SK-N-MC (cell line): ENCODE measurements at regions not wholly inside any gene's neighbourhood (a gene's known extent, or its start where the extent isn't known, plus 50 kb on each side); places are given as distances from the start of the nearest gene placed in this dataset.

Source experiments
- DNase-seq: peaks from one replicate; pipeline ENCODE4 v3.0.0-alpha.2; 2011; ENCODE audit warnings: low read depth, low spot score
- H3K27ac ChIP-seq: fragments of 200-600 bp; sonication (generic); 2 replicates; pipeline ENCODE4 v1.5.1; 2016; ENCODE audit warnings: mixed run types
- H3K36me3 ChIP-seq: fragments of 200-600 bp; sonication (generic); 2 replicates; pipeline ENCODE4 v1.6.1; 2017; ENCODE audit warnings: antibody characterized with exemption, low read length, mixed read lengths; ENCODE audit not compliant: insufficient read depth
- H3K4me3 ChIP-seq: fragments of 200-600 bp; sonication (generic); 2 replicates; pipeline ENCODE4 v1.5.1; 2016
- H3K9ac ChIP-seq: fragments of 200-600 bp; sonication (generic); 2 replicates; pipeline ENCODE4 v1.8.0; 2017; ENCODE audit warnings: mixed run types, mixed read lengths; ENCODE audit not compliant: insufficient read length
- H3K9me3 ChIP-seq: fragments of 200-600 bp; sonication (generic); 2 replicates; pipeline ENCODE4 v1.6.1; 2017; ENCODE audit warnings: low read depth, mild to moderate bottlenecking, antibody characterized with exemption, low read length, moderate library complexity, mixed read lengths
- EZH2 ChIP-seq: fragments of 200-600 bp; sonication (generic); IDR thresholded peaks from one replicate; pipeline ENCODE4 v1.6.1; 2017; ENCODE audit warnings: antibody characterized with exemption
- FOXP2 ChIP-seq: optimal IDR thresholded peaks from 2 replicates; pipeline ENCODE3; 2011; ENCODE audit warnings: mild to moderate bottlenecking, moderate library complexity; ENCODE audit not compliant: insufficient read depth; ENCODE audit errors: extremely low read length, control extremely low read depth
- POLR2AphosphoS5 ChIP-seq: IDR thresholded peaks from 2 replicates; pipeline ENCODE4 v1.6.1; 2012; ENCODE audit warnings: mild to moderate bottlenecking, low read depth, low read length, borderline replicate concordance

- H3K9me3 ChIP-seq, result no peaks in the 10 kb centered on the region
- no peak for TF ChIP-seq POLR2AphosphoS5
- no peak for TF ChIP-seq FOXP2
- DNase-seq, result no peak
- no peak overlapping the region for H3K4me3 ChIP-seq
- H3K9ac ChIP-seq, result no peak overlapping the region
- H3K27ac ChIP-seq, result no peak overlapping the region
- no peaks in the 10 kb centered on the region for H3K36me3 ChIP-seq
Observed at GRCh38 chr7:130990178-130990832, 256.3 kb upstream of the KLF14 start.

GRCh38 chr7:130993671-130994365, 259.8 kb upstream of the KLF14 start:
- H3K36me3 ChIP-seq, result no peaks in the 10 kb centered on the region
- no peak overlapping the region for H3K27ac ChIP-seq
- H3K4me3 ChIP-seq, result no peak overlapping the region
- no peak for DNase-seq
- TF ChIP-seq POLR2AphosphoS5 (no peak), EZH2 (no peak), FOXP2 (no peak)
- H3K9me3 ChIP-seq, result no peaks in the 10 kb centered on the region
- H3K9ac ChIP-seq, result no peak overlapping the region

DNA sequence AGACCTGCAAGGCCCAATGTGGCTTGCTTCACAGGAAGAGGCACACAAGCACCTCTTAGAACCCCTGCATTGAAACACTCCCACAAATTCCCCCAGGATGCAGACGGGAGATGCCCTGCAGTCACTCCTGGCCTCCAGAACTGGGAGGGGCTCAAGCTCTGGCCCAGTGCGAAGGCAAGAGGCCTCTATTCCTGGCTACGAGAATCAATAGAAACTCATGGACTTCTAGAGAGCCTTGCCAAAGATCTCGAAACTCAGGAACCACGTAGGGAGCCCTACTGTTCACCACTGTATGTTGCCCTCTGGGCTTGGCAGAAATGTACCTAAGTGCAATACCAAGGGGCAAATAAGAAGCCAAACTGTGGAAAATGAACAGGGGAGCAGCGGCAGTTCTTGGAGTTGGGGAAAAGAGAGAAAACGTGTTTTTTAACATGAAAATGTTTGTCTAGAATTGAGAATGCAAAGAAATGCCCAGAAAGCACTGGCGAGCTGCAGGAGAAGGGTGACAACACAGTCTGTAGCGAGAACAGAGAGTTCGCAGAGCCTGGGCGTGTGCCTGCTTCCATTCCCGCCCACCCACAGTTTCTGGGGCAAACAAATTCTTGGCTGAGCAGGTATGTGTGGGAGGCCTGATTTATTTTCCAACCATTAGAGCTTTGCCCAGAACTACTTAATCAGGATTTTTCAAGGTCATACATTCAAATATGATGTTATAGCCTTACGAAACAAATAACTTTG, 260.5 kb upstream of the KLF14 start:
- no peak for TF ChIP-seq EZH2
- TF ChIP-seq POLR2AphosphoS5, result no peak
- no peak for TF ChIP-seq FOXP2
- peak overlapping the region; percentile 53; the same call in 1 of the 2 replicates for H3K4me3 ChIP-seq
- DNase-seq, result no peak
- no peak overlapping the region for H3K9ac ChIP-seq
- H3K36me3 ChIP-seq, result no peaks in the 10 kb centered on the region
- no peaks in the 10 kb centered on the region for H3K9me3 ChIP-seq
- peak overlapping the region; percentile 77; the same call in 1 of the 2 replicates for H3K27ac ChIP-seq

DNA sequence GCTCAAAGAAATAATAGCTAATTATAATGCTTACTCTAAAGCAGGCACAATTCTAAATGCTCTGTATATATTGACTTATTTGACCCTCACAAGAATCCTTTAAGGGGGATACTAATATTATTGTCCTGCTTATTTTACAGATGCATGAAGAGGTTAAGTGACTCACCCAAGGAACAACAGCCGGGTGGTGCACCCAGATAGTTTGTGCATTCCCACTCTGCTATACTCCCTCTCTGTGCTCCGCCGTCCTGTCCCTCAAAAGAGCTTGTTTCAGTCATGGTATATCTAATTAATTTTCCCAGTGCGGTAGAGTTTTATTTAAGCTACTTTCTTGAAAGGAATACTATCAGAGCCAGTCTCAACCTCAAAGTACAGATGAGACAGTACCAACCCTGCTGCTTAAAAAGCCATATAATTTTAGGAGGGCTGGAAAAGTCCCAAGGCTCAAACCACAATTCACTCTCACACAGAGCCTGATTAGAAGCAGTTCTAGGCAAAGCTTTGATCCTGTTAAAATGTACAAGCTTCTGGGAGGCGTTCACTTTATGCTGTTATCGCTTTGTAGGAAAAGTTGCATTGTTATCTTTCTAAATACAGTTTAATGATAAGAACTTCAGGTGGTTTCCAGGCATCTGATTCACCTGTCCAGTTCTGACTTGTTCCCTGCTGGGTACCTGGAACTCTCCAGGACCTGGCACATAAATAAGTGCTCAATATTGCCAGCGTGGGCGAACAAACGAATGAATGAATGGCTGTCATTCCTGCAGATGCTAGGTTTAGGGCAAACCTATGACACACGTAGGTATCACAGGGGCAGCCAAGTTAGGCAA, 261.5 kb upstream of the KLF14 start:
- peak overlapping the region; percentile 30 for H3K9ac ChIP-seq
- TF ChIP-seq FOXP2, result no peak
- no peak for TF ChIP-seq EZH2
- TF ChIP-seq POLR2AphosphoS5, result no peak
- H3K9me3 ChIP-seq, result no peaks in the 10 kb centered on the region
- no peaks in the 10 kb centered on the region for H3K36me3 ChIP-seq
- no peak for DNase-seq
- H3K27ac ChIP-seq, result peak overlapping the region; percentile 77
- peak overlapping the region; percentile 53 for H3K4me3 ChIP-seq

- peak overlapping the region; percentile 53 for H3K4me3 ChIP-seq
- H3K9me3 ChIP-seq, result no peaks in the 10 kb centered on the region
- TF ChIP-seq FOXP2, result no peak
- no peak for TF ChIP-seq EZH2
- no peak for TF ChIP-seq POLR2AphosphoS5
- peak overlapping the region; percentile 61 for H3K27ac ChIP-seq
- H3K9ac ChIP-seq, result no peak overlapping the region
- H3K36me3 ChIP-seq, result no peaks in the 10 kb centered on the region
- no peak for DNase-seq
Observed at GRCh38 chr7:130996205-130996832, 262.3 kb upstream of the KLF14 start.

DNA sequence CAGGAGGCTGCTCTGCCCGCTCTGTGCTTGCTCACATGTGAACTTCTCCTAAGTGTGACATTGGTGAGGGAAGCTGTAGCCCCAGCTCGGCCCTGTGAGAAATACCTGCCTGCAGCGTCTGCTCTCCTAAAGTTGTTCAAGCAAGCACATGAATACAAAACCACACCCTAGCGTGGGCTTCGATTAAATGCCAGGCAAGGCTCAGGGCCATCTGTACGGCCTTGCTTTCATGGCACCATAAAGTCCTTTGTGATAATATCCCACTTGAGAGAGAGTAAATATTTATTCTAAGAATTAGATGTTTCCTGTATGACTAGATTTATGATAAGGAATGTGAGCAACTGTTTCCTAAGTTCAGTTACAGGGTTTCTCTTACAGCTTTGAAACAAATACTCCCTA, 262.8 kb upstream of the KLF14 start:
- Histone ChIP-seq H3K4me3 (peak overlapping the region; percentile 38), H3K36me3 (no peaks in the 10 kb centered on the region), H3K9me3 (no peaks in the 10 kb centered on the region), H3K9ac (peak overlapping the region; percentile 1), H3K27ac (peak overlapping the region; percentile 61)
- DNase-seq, result no peak
- TF ChIP-seq FOXP2 (no peak), EZH2 (no peak), POLR2AphosphoS5 (no peak)

DNA sequence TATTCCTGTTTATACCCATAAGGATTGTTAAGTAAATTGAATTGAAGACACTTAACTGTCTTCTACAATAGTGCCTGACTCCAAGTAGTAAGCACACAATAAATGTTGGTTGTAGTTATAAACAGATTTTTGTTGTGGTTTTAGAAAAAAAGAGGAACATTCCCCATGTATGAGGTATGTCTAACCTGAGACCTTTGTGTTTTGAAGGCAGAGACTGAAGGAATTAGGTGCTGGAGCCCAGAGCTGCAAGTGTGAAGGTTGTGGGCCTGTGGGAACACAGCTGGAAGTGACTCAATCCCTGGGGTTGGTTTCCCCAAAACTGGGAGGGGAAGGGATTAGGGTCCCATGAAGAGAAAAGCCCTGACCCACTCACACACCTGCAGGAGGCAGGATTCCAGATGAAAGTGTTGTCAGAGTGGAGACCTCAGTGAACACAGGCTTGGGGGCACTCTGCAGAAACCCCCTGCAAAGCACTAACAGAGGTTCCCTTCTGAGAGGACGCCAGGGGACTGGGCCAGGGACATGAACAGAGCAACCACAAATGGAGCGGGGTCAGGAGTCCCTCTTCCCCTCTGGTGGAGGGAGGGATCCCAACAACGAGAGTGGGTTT, 265.1 kb upstream of the KLF14 start:
- Histone ChIP-seq H3K4me3 (no peak overlapping the region), H3K27ac (0 out of 2 replicates have a peak overlapping the region, but pooled peaks have one; percentile 20)
- no peak for TF ChIP-seq POLR2AphosphoS5
- no peak for TF ChIP-seq EZH2
- TF ChIP-seq FOXP2, result no peak

More for the DNA sequence above, 265.1 kb upstream of the KLF14 start:
- DNase-seq, result no peak
- Histone ChIP-seq H3K9me3 (peaks cover 7% of the 10 kb centered on the region; the same call in 1 of the 2 replicates), H3K36me3 (peaks cover 9% of the 10 kb centered on the region; the same call in 1 of the 2 replicates), H3K9ac (no peak overlapping the region)
